GM23338 (cell line): ENCODE measurements at regions not wholly inside any gene's neighbourhood (a gene's known extent, or its start where the extent isn't known, plus 50 kb on each side); places are given as distances from the start of the nearest gene placed in this dataset.

Experiments used
- ATAC-seq: fragments of 200-7000 bp; cut with Tn5 transposase; 3 replicates; pipeline ENCODE4 v1.9.1; 2020
- DNase-seq: peaks from one replicate; pipeline ENCODE4 v3.0.0-alpha.2; 2015; ENCODE audit warnings: low spot score
- H2AFZ ChIP-seq: fragments of 200-600 bp; sonication (generic); 2 replicates; pipeline ENCODE4 v1.8.0; 2016; ENCODE audit warnings: antibody characterized with exemption, mild to moderate bottlenecking, moderate library complexity
- H3F3A ChIP-seq: fragments of 200-600 bp; sonication (generic); replicated peaks from 2 replicates; pipeline ENCODE4 v1.8.0; 2017; ENCODE audit warnings: antibody characterized with exemption, mixed run types, low read depth
- H3K27ac ChIP-seq: fragments of 200-600 bp; sonication (generic); 2 replicates; pipeline ENCODE4 v1.6.1; 2016; ENCODE audit warnings: low read depth
- H3K27me3 ChIP-seq: fragments of 200-600 bp; sonication (generic); 2 replicates; pipeline ENCODE4 v1.8.0; 2016; ENCODE audit warnings: mild to moderate bottlenecking, mixed run types, moderate library complexity; ENCODE audit not compliant: insufficient read depth
- H3K36me3 ChIP-seq: fragments of 200-600 bp; sonication (generic); 2 replicates; pipeline ENCODE4 v1.8.0; 2016; ENCODE audit warnings: mild to moderate bottlenecking; ENCODE audit not compliant: insufficient read depth
- H3K4me1 ChIP-seq: fragments of 200-600 bp; sonication (generic); 2 replicates; pipeline ENCODE4 v1.8.0; 2016; ENCODE audit warnings: mild to moderate bottlenecking, moderate library complexity; ENCODE audit not compliant: insufficient read depth
- H3K4me2 ChIP-seq: fragments of 200-600 bp; sonication (generic); 2 replicates; pipeline ENCODE4 v1.7.1; 2017; ENCODE audit warnings: mixed run types
- H3K4me3 ChIP-seq: fragments of 200-600 bp; sonication (generic); 2 replicates; pipeline ENCODE4 v1.6.1; 2016; ENCODE audit warnings: mixed run types
- H3K79me2 ChIP-seq: fragments of 200-600 bp; sonication (generic); replicated peaks from 2 replicates; pipeline ENCODE4 v1.8.0; 2017; ENCODE audit warnings: mild to moderate bottlenecking; ENCODE audit not compliant: insufficient read depth
- H3K9me2 ChIP-seq: fragments of 200-600 bp; sonication (generic); 2 replicates; pipeline ENCODE4 v1.8.0; 2017; ENCODE audit not compliant: insufficient read depth
- H4K20me1 ChIP-seq: fragments of 200-600 bp; sonication (generic); replicated peaks from 2 replicates; pipeline ENCODE4 v1.8.0; 2017; ENCODE audit warnings: mild to moderate bottlenecking; ENCODE audit not compliant: insufficient read depth
- H3K27ac Mint-ChIP-seq: 2 replicates; pipeline ENCODE4 v1.8.0; 2020; ENCODE audit warnings: inconsistent platforms, mild to moderate bottlenecking, moderate library complexity, mixed read lengths
- H3K27me3 Mint-ChIP-seq: 3 replicates; pipeline ENCODE4 v1.8.0; 2022; ENCODE audit warnings: low read depth, mild to moderate bottlenecking, moderate library complexity, mixed read lengths, inconsistent platforms; ENCODE audit not compliant: insufficient read depth, poor library complexity
- H3K36me3 Mint-ChIP-seq: 3 replicates; pipeline ENCODE4 v1.8.0; 2021; ENCODE audit warnings: low read depth, mild to moderate bottlenecking, inconsistent platforms, moderate library complexity, mixed read lengths
- H3K4me1 Mint-ChIP-seq: 3 replicates; pipeline ENCODE4 v1.8.0; 2020; ENCODE audit warnings: mild to moderate bottlenecking, inconsistent platforms, mixed read lengths
- H3K4me3 Mint-ChIP-seq: 3 replicates; pipeline ENCODE4 v1.8.0; 2021; ENCODE audit warnings: moderate library complexity, mild to moderate bottlenecking, inconsistent platforms, mixed read lengths
- H3K9me3 Mint-ChIP-seq: 3 replicates; pipeline ENCODE4 v1.8.0; 2020; ENCODE audit warnings: moderate library complexity, mild to moderate bottlenecking, inconsistent platforms, mixed read lengths
- CTCF ChIP-seq, 2 experiments: fragments of 200-600 bp in 1 of 2; sonication (generic) in 1 of 2; conservative IDR thresholded peaks; 2 replicates each; pipeline versions ENCODE4 v1.5.1 to v1.6.1; 2016 to 2017; ENCODE audit warnings: antibody characterized with exemption in 2 of 2, low read depth in 2 of 2, mild to moderate bottlenecking in 2 of 2, moderate library complexity in 1 of 2
- JUNB ChIP-seq: IDR thresholded peaks from one replicate; pipeline ENCODE4 v1.6.1; 2016; ENCODE audit warnings: antibody characterized with exemption; ENCODE audit not compliant: unreplicated experiment
- NANOG ChIP-seq: IDR thresholded peaks from 2 replicates; pipeline ENCODE4 v1.6.1; 2016; ENCODE audit warnings: antibody characterized with exemption, borderline replicate concordance
- POLR2AphosphoS5 ChIP-seq: IDR thresholded peaks from 2 replicates; pipeline ENCODE4 v1.6.1; 2016; ENCODE audit warnings: antibody characterized with exemption, low read depth
- ZNF114 ChIP-seq: fragments of 250-450 bp; sonication (Bioruptor Pico); IDR thresholded peaks from 2 replicates; pipeline ENCODE4 v1.5.0; 2020; ENCODE audit warnings: mild to moderate bottlenecking, moderate library complexity
- ZNF331 ChIP-seq: fragments of 250-450 bp; sonication (Bioruptor Pico); IDR thresholded peaks from 2 replicates; pipeline ENCODE4 v1.5.0; 2020; ENCODE audit warnings: low read depth, mild to moderate bottlenecking, moderate library complexity
- ZNF462 ChIP-seq: fragments of 250-450 bp; sonication (Bioruptor Pico); IDR thresholded peaks from 2 replicates; pipeline ENCODE4 v1.5.0; 2020; ENCODE audit warnings: mild to moderate bottlenecking, moderate library complexity

- TF ChIP-seq ZNF462 (CRISPR knock-in tag) (no peak), POLR2AphosphoS5 (no peak), CTCF (conservative IDR thresholded peaks at IDR 0.05; ENCODE audit: low read depth in 2 of 2) (no peak), ZNF114 (CRISPR knock-in tag) (no peak), NANOG (no peak), JUNB (no peak), ZNF331 (CRISPR knock-in tag) (no peak)
Measured at GRCh38 chrX:38893441-38893840, 92.2 kb downstream of the MID1IP1 start (continued).

- no peak overlapping the region for H3K4me2 ChIP-seq
- H4K20me1 ChIP-seq = no peaks in the 10 kb centered on the region
- no peaks in the 10 kb centered on the region for H3K9me2 ChIP-seq
- H2AFZ ChIP-seq = no peak overlapping the region
- ATAC-seq (no peak), DNase-seq (no peak)
- peaks cover 16% of the 10 kb centered on the region for H3K4me1 Mint-ChIP-seq
- no peak overlapping the region for H3K4me3 Mint-ChIP-seq
- TF ChIP-seq ZNF462 (CRISPR knock-in tag) (no peak), NANOG (no peak), ZNF114 (CRISPR knock-in tag) (no peak)
- no peak overlapping the region for H3K4me3 ChIP-seq
- no peaks in the 10 kb centered on the region for H3K79me2 ChIP-seq
- H3F3A ChIP-seq = no peaks in the 10 kb centered on the region
- H3K36me3 ChIP-seq = no peaks in the 10 kb centered on the region
- no peak overlapping the region for H3K27ac ChIP-seq
- peaks cover 16% of the 10 kb centered on the region for H3K4me1 ChIP-seq
- peaks cover 3% of the 10 kb centered on the region for H3K27me3 Mint-ChIP-seq
- no peaks in the 10 kb centered on the region; the same call in 2 of the 3 replicates for H3K9me3 Mint-ChIP-seq
- H3K27me3 ChIP-seq = no peaks in the 10 kb centered on the region
- no peak overlapping the region for H3K27ac Mint-ChIP-seq
- H3K36me3 Mint-ChIP-seq = no peaks in the 10 kb centered on the region
Measured at GRCh38 chrX:38895775-38896174, 94.5 kb downstream of the MID1IP1 start.
